ENCODE measurements at regions not wholly inside any gene's neighbourhood (a gene's known extent, or its start where the extent isn't known, plus 50 kb on each side); places are given as distances from the start of the nearest gene placed in this dataset.

DNA sequence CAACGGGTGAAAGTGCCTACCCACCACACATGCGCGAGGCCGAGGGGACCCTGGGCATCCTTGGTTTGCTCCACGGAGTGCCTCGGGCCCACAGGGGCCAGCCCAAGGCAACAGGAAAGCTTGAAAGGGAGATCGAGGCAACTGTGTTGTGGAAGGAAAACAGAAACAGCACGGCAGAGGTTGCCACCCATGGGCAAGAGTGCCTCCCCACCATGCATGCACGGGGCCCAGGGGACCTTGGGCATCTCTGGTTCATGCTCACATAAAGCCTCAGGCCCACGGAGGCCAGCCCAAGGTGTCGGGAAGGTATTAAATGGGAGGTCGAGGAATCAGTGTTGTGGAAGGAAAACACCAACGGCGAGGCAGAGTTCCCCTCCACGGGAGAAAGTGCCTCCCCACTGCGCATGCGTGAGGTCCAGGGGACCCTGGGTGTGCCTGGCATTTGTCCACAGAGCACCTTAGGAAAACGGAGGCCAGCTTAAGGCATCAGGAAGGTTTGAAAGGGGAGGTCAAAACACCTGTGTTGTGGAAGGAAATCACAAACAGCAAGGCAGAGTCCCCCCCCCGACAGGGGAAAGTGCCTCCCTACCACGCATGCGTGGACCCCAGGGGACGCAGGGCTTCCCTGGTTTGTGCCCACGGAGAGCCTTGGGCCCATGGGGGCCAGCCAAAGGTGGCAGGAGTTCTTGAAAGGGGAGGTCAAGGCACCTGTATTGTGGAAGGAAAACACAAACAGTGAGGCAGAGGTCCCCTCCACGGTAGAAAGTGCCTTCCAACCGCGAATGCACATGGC, 367.3 kb downstream of the ALG10 start:
- TF ChIP-seq, protein P1, sequence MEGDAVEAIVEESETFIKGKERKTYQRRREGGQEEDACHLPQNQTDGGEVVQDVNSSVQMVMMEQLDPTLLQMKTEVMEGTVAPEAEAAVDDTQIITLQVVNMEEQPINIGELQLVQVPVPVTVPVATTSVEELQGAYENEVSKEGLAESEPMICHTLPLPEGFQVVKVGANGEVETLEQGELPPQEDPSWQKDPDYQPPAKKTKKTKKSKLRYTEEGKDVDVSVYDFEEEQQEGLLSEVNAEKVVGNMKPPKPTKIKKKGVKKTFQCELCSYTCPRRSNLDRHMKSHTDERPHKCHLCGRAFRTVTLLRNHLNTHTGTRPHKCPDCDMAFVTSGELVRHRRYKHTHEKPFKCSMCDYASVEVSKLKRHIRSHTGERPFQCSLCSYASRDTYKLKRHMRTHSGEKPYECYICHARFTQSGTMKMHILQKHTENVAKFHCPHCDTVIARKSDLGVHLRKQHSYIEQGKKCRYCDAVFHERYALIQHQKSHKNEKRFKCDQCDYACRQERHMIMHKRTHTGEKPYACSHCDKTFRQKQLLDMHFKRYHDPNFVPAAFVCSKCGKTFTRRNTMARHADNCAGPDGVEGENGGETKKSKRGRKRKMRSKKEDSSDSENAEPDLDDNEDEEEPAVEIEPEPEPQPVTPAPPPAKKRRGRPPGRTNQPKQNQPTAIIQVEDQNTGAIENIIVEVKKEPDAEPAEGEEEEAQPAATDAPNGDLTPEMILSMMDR (IDR thresholded peaks at IDR 0.05), result no peak
- no peak for TF ChIP-seq POLR2A (IDR thresholded peaks at IDR 0.05)

Measured in body of pancreas (tissue), 4 donors.